PC-3 (cell line): ENCODE measurements at regions not wholly inside any gene's neighbourhood (a gene's known extent, or its start where the extent isn't known, plus 50 kb on each side); places are given as distances from the start of the nearest gene placed in this dataset.

Experiments used
- ATAC-seq: fragments of 200-7000 bp; cut with Tn5 transposase; 2 replicates; pipeline ENCODE4 v1.9.1; 2020; ENCODE audit warnings: mild to moderate bottlenecking, moderate library complexity
- BruUV-seq: library from RNA; stranded (reverse); fragments of 400-500 nt; replicated peaks from 2 replicates; lab custom pipeline; 2021; lab: Mats Ljungman, UMichigan
- CTCF ChIA-PET: fragments of 300-600 bp; sonication (Branson Sonifier 250); formaldehyde crosslinking; loops from one replicate; lab custom pipeline; 2022; ENCODE audit warnings: antibody characterized with exemption; lab: Charles Lee
- POLR2A ChIA-PET: fragments of 300-600 bp; sonication (Branson Sonifier 250); formaldehyde crosslinking; loops from one replicate; lab custom pipeline; 2022; ENCODE audit warnings: antibody characterized with exemption; ENCODE audit not compliant: unreplicated experiment; lab: Charles Lee
- DNase-seq: peaks from one replicate; pipeline ENCODE4 v3.0.0-alpha.2; 2015
- H2AFZ ChIP-seq: fragments of 300-600 bp; sonication (generic); 2 replicates; pipeline ENCODE4 v1.6.0; 2016; ENCODE audit warnings: antibody characterized with exemption, low read length
- H3F3A ChIP-seq: fragments of 300-600 bp; sonication (generic); one replicate; pipeline ENCODE4 v1.6.0; 2017; ENCODE audit warnings: antibody characterized with exemption, low read length, control low read depth, mild to moderate bottlenecking; ENCODE audit not compliant: unreplicated experiment
- H3K27ac ChIP-seq: fragments of 300-600 bp; sonication (generic); 2 replicates; pipeline ENCODE4 v1.5.1; 2016; ENCODE audit warnings: mild to moderate bottlenecking, low read length
- H3K27me3 ChIP-seq: fragments of 300-600 bp; sonication (generic); 2 replicates; pipeline ENCODE4 v1.6.1; 2016; ENCODE audit warnings: low read length, mixed read lengths
- H3K36me3 ChIP-seq: fragments of 300-600 bp; sonication (generic); 2 replicates; pipeline ENCODE4 v1.6.1; 2016; ENCODE audit warnings: low read depth, mixed run types, low read length, mixed read lengths
- H3K4me1 ChIP-seq: fragments of 300-600 bp; sonication (generic); 2 replicates; pipeline ENCODE4 v1.5.1; 2016; ENCODE audit warnings: low read length; ENCODE audit not compliant: insufficient read depth
- H3K4me2 ChIP-seq: fragments of 300-600 bp; sonication (generic); 2 replicates; pipeline ENCODE4 v1.6.0; 2016; ENCODE audit warnings: low read length
- H3K4me3 ChIP-seq: fragments of 300-600 bp; sonication (generic); 2 replicates; pipeline ENCODE4 v1.5.1; 2016; ENCODE audit warnings: mild to moderate bottlenecking, low read length, mixed read lengths
- H3K79me2 ChIP-seq: fragments of 300-600 bp; sonication (generic); 2 replicates; pipeline ENCODE4 v1.6.1; 2017; ENCODE audit warnings: low read length, mixed read lengths
- H3K9ac ChIP-seq: fragments of 300-600 bp; sonication (generic); 2 replicates; pipeline ENCODE4 v1.6.0; 2016; ENCODE audit warnings: mild to moderate bottlenecking, low read length
- H3K9me2 ChIP-seq: fragments of 300-600 bp; sonication (generic); replicated peaks from 2 replicates; pipeline ENCODE4 v1.6.1; 2016; ENCODE audit warnings: mixed run types, low read length, mixed read lengths
- H3K9me3 ChIP-seq: fragments of 300-600 bp; sonication (generic); 2 replicates; pipeline ENCODE4 v1.6.1; 2016; ENCODE audit warnings: low read length, mixed read lengths
- H4K20me1 ChIP-seq: fragments of 300-600 bp; sonication (generic); 2 replicates; pipeline ENCODE4 v1.6.1; 2016; ENCODE audit warnings: low read length, mixed read lengths
- CTCF ChIP-seq: fragments of 300-600 bp; sonication (generic); conservative IDR thresholded peaks from 2 replicates; pipeline ENCODE4 v1.5.1; 2017; ENCODE audit warnings: antibody characterized with exemption, low read depth, mild to moderate bottlenecking, low read length
- EZH2 ChIP-seq: fragments of 300-600 bp; sonication (generic); IDR thresholded peaks from one replicate; pipeline ENCODE4 v1.6.1; 2017; ENCODE audit warnings: antibody characterized with exemption, mild to moderate bottlenecking, low read length; ENCODE audit not compliant: unreplicated experiment
- EZH2phosphoT487 ChIP-seq: fragments of 300-600 bp; sonication (generic); IDR thresholded peaks from 2 replicates; pipeline ENCODE4 v1.6.1; 2018; ENCODE audit warnings: mild to moderate bottlenecking, antibody characterized with exemption, low read length, borderline replicate concordance
- intact Hi-C: fragments of 100-400 bp; cut with micrococcal nuclease; formaldehyde crosslinking; loops from 2 replicates; pipeline ENCODE4 v1.9.0; 2023

DNA sequence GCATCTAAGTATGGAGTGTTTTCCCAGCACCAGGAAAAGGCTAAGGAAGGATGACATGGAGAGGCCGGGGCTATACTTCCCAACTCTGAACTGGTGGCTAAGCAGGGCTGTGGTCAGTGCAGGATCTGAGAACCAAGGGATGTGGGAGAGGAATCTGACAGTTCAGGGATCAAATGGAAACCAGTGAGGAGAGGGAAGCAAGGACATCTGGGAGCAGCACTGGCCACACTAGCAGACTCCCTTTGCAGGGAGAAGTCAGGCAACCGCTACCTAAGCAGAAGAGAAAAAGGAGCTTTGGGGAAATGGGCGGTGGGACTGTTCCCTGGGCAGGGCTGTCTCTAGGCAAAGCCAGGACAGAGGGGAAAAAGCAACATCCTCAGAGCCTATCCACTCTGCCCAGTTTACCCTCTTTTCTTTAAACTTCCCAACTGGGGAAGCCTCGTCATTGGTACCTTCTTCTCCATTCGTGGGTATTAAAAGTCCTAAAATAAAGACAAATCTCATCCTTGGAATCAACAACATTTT is 105.8 kb upstream of the MEIS1 start:
- ChIA-PET CTCF (no interaction called here), POLR2A (no interaction called here)
- H3K27me3 ChIP-seq: peaks cover 88% of the 10 kb centered on the region
- no peaks in the 10 kb centered on the region for H3K4me1 ChIP-seq
- H3K79me2 ChIP-seq: no peaks in the 10 kb centered on the region
- no peak overlapping the region for H3K4me2 ChIP-seq
- no peaks in the 10 kb centered on the region for H3K36me3 ChIP-seq
- H2AFZ ChIP-seq: no peak overlapping the region
- no peaks in the 10 kb centered on the region for H3F3A ChIP-seq
- intact Hi-C loops: no loop called here
- H3K9me3 ChIP-seq: no peaks in the 10 kb centered on the region
- H4K20me1 ChIP-seq: no peaks in the 10 kb centered on the region
- BruUV-seq: no TSS peak
- H3K9me2 ChIP-seq: no peaks in the 10 kb centered on the region
- ATAC-seq: no peak
- no peak overlapping the region for H3K9ac ChIP-seq
- DNase-seq: no peak
- H3K4me3 ChIP-seq: no peak overlapping the region
- no peak for TF ChIP-seq EZH2phosphoT487
- TF ChIP-seq EZH2: no peak
- no peak for TF ChIP-seq CTCF
- no peak overlapping the region for H3K27ac ChIP-seq

DNA sequence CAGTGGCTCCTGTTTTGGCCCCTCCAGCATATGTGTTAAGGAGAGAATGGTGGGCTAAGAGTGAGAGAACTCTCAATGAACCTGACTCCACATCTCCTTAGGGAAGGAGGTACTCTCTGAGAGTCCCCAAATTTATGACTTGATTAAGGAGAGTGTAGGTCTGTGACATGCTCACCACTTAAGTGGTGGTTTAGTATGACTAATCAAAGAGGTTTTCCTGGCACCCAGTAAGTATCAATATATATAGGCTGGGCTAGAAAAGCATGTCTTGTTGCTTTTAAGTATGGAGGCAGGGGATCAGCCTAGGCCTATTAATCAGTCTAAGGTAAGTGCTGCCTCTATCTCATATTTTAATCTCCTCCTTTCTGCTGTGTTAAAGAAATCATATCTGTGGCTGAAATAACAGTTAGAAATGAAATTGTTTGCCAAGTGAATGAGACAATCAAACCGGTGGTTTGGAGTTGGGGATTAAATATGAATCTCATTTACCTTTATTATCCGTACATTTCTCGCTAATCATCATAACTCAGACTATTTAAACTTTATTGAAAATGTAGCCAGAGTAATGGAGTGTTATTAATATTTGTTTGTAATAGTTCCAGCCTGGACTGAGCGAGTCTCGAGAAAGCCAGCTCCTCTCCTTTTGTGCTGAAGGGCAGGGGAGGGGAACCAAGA is 107.7 kb upstream of the MEIS1 start:
- ChIA-PET CTCF (no interaction called here), POLR2A (no interaction called here)
- ATAC-seq (no peak), DNase-seq (no peak)
- intact Hi-C loops: no loop called here
- Histone ChIP-seq H3K27ac (no peak overlapping the region), H3K4me2 (no peak overlapping the region), H3K9ac (no peak overlapping the region), H3K36me3 (no peaks in the 10 kb centered on the region), H3K27me3 (peaks cover 95% of the 10 kb centered on the region), H2AFZ (no peak overlapping the region), H3F3A (no peaks in the 10 kb centered on the region), H3K79me2 (no peaks in the 10 kb centered on the region), H3K9me3 (no peaks in the 10 kb centered on the region), H3K9me2 (no peaks in the 10 kb centered on the region), H4K20me1 (no peaks in the 10 kb centered on the region), H3K4me1 (no peaks in the 10 kb centered on the region), H3K4me3 (no peak overlapping the region)
- no peak for TF ChIP-seq EZH2
- no peak for TF ChIP-seq CTCF
- TF ChIP-seq EZH2phosphoT487: no peak
- BruUV-seq: no TSS peak

GRCh38 chr2:66324909-66325528 is 109.9 kb upstream of the MEIS1 start:
- Histone ChIP-seq H3K4me3 (no peak overlapping the region), H2AFZ (no peak overlapping the region), H3K27ac (no peak overlapping the region), H3K9me3 (no peaks in the 10 kb centered on the region), H3K36me3 (no peaks in the 10 kb centered on the region), H3K79me2 (no peaks in the 10 kb centered on the region), H3K4me2 (no peak overlapping the region), H3K9ac (no peak overlapping the region), H3K9me2 (no peaks in the 10 kb centered on the region), H4K20me1 (no peaks in the 10 kb centered on the region), H3F3A (no peaks in the 10 kb centered on the region), H3K4me1 (no peaks in the 10 kb centered on the region), H3K27me3 (peaks cover 93% of the 10 kb centered on the region)
- BruUV-seq: no TSS peak
- POLR2A ChIA-PET: no interaction called here
- TF ChIP-seq EZH2phosphoT487 (no peak), EZH2 (no peak), CTCF (no peak)
- DNase-seq (no peak), ATAC-seq (no peak)
- CTCF ChIA-PET: no interaction called here
- intact Hi-C loops: no loop called here
